Spleen (tissue), 7 donors: ENCODE measurements at regions not wholly inside any gene's neighbourhood (a gene's known extent, or its start where the extent isn't known, plus 50 kb on each side); places are given as distances from the start of the nearest gene placed in this dataset.

Experiments
- POLR2A ChIP-seq, 3 donors: fragments of 450-650 bp; IDR thresholded peaks; one replicate each; pipeline ENCODE4 v1.5.1; 2017; ENCODE audit warnings: antibody characterized with exemption in 3 of 3, mild to moderate bottlenecking in 1 of 3
- POLR2AphosphoS5 ChIP-seq, 3 donors: sonication (generic); formaldehyde crosslinking; IDR thresholded peaks; one replicate each; pipeline ENCODE4 v1.5.1; 2017; ENCODE audit warnings: antibody characterized with exemption in 3 of 3
- TF ChIP-seq, protein P1 (sequence below), 11 experiments: fragments of 200-600 bp in 7 of 11; fragments of 450-650 bp in 4 of 11; sonication (generic) in 4 of 11; IDR thresholded peaks in 8 of 11; conservative IDR thresholded peaks in 3 of 11; 1 replicate in 7 of 11; 2 replicates in 4 of 11; pipeline versions ENCODE4 v1.4.0 to v1.8.0; 2016 to 2021; ENCODE audit warnings: antibody characterized with exemption in 11 of 11, inconsistent platforms in 4 of 11, mild to moderate bottlenecking in 1 of 11
- donor health status: DM: no; HTN: no; CAD: no; lungs with moderate emphysema.
- donor health status: DM: no; HTN: no; CAD: no.
- donor health status: DM: no; HTN: no; CAD: no.

DNA sequence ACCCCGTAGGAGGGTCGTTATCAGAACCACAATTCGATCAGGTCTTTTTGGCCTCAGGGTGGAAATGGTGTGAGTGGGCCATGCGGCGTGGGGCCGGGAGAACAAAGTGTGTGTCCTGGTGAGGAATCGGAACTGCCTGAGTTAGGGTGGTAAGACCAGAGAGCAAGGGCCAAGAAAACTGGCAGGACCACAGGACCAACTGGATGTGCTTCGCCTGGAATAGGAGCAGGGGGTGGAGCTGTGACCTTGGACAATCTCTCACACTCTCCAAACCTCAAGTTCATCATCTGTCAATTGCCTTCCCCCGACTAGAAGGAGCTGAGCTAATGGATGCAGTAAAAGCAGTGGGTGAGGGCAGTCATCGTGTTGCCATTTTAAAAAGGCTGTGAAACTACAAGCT lies 59.5 kb downstream of the NAV1 start:
- TF ChIP-seq POLR2A (IDR thresholded peaks at IDR 0.05) (no peak), POLR2AphosphoS5 (IDR thresholded peaks at IDR 0.05) (no peak)
- TF ChIP-seq, protein P1, sequence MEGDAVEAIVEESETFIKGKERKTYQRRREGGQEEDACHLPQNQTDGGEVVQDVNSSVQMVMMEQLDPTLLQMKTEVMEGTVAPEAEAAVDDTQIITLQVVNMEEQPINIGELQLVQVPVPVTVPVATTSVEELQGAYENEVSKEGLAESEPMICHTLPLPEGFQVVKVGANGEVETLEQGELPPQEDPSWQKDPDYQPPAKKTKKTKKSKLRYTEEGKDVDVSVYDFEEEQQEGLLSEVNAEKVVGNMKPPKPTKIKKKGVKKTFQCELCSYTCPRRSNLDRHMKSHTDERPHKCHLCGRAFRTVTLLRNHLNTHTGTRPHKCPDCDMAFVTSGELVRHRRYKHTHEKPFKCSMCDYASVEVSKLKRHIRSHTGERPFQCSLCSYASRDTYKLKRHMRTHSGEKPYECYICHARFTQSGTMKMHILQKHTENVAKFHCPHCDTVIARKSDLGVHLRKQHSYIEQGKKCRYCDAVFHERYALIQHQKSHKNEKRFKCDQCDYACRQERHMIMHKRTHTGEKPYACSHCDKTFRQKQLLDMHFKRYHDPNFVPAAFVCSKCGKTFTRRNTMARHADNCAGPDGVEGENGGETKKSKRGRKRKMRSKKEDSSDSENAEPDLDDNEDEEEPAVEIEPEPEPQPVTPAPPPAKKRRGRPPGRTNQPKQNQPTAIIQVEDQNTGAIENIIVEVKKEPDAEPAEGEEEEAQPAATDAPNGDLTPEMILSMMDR (IDR thresholded peaks at IDR 0.05 in 8 of 11, conservative IDR thresholded peaks at IDR 0.05 in 3 of 11), result no peak
